Breast epithelium (tissue), 3 donors: ENCODE measurements at regions not wholly inside any gene's neighbourhood (a gene's known extent, or its start where the extent isn't known, plus 50 kb on each side); places are given as distances from the start of the nearest gene placed in this dataset.

Source experiments
- POLR2A ChIP-seq: fragments of 450-650 bp; IDR thresholded peaks from one replicate; pipeline ENCODE4 v1.6.1; 2016; ENCODE audit warnings: antibody characterized with exemption, mild to moderate bottlenecking, moderate library complexity
- TF ChIP-seq, protein P1 (sequence below), 3 donors: fragments of 450-650 bp; IDR thresholded peaks; one replicate each; pipeline ENCODE4 v1.5.1; 2016 to 2017; ENCODE audit warnings: antibody characterized with exemption in 3 of 3, mild to moderate bottlenecking in 3 of 3, moderate library complexity in 3 of 3

DNA sequence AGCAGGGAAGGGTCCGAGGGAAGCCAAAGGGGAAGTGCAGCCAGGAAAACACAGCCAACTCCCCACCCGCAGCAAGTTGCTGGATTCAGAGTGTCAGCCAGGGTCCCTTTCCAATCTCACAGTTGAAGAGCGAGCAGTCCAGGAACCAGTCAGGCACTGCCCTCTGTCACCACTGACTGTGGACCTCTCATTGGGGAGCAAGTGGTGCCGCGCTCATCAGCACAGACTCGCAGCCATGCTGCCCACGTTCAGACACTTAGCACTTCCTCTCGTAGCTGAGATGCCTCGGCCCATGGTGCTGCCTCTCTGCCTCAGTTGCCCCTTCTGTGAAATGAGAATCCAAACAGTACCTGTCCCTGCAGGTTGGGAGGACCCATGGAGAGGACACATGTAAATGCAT is 123.6 kb upstream of the CHST15 start:
- TF ChIP-seq, protein P1, sequence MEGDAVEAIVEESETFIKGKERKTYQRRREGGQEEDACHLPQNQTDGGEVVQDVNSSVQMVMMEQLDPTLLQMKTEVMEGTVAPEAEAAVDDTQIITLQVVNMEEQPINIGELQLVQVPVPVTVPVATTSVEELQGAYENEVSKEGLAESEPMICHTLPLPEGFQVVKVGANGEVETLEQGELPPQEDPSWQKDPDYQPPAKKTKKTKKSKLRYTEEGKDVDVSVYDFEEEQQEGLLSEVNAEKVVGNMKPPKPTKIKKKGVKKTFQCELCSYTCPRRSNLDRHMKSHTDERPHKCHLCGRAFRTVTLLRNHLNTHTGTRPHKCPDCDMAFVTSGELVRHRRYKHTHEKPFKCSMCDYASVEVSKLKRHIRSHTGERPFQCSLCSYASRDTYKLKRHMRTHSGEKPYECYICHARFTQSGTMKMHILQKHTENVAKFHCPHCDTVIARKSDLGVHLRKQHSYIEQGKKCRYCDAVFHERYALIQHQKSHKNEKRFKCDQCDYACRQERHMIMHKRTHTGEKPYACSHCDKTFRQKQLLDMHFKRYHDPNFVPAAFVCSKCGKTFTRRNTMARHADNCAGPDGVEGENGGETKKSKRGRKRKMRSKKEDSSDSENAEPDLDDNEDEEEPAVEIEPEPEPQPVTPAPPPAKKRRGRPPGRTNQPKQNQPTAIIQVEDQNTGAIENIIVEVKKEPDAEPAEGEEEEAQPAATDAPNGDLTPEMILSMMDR (IDR thresholded peaks at IDR 0.05) = no peak
- no peak for TF ChIP-seq POLR2A
